LHCN-M2 (cell line): ENCODE measurements at regions not wholly inside any gene's neighbourhood (a gene's known extent, or its start where the extent isn't known, plus 50 kb on each side); places are given as distances from the start of the nearest gene placed in this dataset.
"Not testable (repeated sequence)": the region's sequence is repeated elsewhere in the genome, so short reads cannot be mapped to it uniquely, and the experiment has no call there.

Experiments
- DNase-seq: peaks from one replicate; pipeline ENCODE4 v3.0.0-alpha.2; 2012; ENCODE audit warnings: low read depth

DNA sequence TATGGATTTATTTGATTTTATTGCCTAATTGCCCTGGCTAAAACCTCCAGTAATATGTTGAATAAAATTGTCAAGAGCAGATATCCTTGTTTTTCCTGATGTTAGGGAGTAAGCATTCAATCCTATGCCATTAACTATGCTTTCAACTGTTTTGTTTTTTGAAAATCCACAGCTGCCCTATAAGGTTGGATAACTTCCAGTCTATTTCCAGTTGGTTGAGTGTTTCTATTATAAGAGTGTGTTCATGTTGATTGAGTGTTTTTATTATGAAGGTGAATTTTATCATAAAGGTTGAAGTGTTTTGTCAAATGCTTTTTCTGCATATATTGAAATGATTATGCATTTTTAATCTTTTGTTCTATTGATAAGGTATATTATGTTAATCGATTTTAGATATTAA, 149.9 kb upstream of the SCN7A start:
- no peak for DNase-seq

DNA sequence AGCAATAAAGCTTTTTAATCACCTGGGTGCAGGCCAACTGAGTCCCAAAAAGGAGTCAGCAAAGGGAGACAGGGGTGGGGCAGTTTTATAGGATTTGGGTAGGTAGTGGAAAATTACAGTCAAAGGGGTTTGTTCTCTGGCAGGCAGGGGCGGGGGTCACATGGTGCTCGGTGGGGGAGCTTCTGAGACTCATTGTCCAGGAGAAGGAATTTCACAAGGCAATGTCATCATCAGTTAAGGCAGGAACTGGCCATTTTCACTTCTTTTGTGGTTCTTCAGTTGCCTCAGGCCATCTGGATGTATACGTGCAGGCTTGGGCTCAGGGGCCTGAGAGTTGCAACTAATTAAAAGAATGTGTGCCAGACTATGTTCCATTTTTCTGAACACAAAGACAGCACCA, 147.5 kb upstream of the SCN7A start:
- not testable (repeated sequence) for DNase-seq

DNA sequence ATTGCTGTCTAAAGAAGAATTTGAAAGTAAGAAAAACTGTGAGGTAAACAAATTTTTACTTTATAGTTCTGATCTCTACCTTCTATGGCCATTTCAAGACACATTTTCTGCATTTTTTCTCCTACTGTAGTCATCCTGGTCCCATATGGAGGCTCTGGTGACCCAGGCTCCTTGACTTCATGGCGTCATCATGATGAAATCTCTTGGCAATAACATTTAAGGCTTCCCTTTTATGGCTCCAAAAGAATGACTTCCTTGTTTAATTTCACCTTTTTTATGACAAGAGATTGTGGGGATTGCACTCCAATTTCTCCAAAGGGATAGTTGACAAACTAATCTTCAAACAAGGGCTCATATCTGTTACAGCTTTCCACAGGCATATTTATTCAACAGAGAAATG, 143.0 kb upstream of the SCN7A start:
- DNase-seq, result no peak

DNA sequence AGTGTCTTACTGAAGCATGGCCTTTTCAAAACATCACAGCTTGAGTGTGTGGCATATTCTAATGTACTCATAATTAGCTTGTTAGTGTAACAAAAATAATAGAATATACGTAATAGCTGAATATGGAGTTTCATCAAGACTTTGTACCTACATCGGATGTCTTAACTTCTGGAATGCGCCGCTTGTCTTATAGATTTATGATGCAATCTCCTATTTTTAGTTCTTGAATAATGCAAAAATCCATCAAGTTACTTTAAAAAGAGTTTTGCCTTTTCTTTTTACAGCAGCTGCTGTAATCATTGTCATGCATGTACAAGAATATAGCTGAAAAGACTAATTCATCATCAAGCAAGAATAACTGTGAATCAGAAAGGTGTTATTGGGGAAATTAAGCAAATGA, 140.7 kb upstream of the SCN7A start:
- no peak for DNase-seq

DNA sequence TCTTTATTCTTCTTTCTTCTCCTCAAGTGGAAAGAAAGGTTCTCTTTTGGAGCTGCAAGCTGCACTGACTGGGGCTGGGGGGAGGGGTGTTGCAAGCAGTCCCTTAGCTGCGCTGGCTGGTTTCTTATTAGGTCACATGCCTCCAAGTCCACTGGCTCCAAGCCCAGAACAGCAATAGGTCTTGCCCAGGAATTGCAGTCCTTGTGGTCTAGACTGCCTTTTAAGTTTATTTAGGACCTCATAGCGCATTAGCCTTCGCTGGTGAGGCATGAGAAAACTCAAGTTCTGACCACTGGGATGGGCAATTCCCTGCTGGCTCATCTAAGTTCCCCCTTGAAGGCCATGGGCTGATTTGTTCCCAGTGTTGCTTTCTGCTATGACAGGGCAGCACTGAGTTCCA, 138.6 kb upstream of the SCN7A start:
- peak; percentile 15 for DNase-seq

DNA sequence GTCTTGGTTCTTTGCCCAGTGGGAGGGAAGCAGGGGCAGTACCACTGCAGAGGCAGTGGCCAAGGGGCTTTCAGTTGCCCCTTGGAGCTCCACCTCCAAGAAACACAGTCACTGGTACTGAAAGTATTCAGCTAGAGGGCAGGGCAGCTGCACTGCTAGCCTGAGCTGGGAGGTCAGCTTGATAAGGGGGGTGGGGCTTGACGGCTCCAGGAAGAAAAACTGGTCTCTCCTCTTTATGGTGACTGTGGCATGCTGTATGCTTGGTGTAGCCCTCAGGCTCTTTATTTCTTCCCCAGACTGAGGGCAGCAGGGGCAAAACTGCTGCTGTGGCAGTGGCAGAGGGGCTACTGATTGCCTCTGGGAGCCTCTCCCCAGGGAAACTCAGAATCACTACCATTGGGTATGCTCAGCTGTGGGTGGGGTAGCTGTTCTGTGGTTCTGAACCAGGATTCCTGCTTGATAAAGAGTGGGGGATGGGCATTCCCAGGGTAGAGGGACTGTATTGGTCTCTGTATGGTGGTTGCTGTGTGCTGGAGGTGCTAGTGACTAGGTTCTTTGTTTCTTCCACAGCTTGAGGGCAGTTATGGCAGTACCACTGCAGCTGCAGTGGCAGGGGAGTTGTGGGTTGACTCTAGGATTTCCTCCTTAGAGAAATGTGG, 134.6 kb upstream of the SCN7A start:
- DNase-seq, result no peak

DNA sequence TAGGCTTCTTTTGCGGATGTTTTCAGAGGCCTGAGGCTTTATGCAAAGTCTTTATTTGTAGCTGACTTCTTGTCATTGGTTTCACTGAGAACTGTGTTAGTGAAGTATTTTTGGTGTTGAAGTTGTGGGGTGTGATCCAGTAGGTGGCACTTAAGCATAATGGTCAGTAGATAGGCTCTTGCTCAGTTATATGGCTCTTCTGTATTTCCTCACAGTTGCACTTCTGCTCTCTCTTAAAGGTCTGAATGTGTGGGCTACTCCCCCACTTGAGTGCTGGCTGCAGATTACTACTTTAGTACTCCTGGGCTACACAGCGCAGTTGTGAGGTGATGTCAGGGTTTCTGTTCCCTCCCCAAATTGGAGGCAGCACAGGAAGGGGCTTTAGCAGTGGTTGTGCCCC, 133.8 kb upstream of the SCN7A start:
- no peak for DNase-seq

DNA sequence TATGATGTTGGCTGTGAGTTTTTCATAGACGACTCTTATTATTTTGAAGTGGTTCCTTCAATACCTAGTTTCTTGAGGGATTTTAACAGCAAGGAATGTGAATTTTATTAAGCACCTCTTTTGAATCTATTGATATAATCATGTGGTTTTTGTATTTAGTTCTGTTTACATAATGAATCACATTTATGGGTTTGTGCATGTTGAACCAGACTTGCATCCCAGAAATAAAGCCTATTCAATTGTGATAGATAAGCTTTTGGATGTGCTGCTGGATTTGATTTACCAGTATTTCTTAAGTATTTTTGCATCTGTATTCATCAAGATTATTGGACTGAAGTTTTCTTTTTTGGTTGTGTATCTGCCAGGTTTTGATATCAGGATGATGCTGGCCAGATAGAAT, 131.6 kb upstream of the SCN7A start:
- no peak for DNase-seq

DNA sequence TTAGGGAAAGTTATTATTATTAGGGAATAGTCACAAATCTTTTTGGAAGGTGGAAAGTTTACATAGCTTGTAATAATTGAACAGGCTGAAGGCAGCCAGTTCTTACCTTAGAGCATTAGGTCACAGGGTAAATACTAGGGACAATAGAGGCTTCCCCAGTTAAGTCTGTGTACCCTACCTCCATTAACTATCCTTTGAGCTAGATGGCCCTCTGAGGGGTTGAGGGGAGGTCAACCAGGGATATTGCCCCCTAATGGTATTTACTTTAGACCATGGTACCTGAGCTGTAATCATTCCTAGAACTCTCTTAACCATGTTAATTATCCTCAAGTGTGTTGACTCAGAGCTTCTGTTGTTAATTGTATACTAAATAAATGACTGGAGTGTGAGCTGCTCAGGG, 120.5 kb upstream of the SCN7A start:
- no peak for DNase-seq

DNA sequence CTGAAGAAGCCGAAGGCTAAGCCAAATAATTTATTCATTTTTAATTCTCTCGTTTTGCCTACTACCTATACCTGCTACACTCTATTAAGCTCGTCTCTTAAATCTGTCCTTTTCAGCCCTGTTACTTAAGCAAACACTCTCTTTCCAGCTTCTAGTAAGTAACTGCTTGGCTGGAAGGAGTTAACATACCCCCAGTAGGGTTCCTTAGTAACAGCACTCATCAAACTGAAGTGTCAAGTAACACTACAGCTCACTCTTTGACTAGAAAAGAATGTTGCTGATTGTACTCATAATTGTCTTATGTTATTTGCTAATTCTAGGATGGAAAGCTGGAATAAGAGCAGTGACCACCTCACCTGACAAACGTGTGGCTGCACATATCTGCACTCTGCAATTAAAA, 120.0 kb upstream of the SCN7A start:
- no peak for DNase-seq

DNA sequence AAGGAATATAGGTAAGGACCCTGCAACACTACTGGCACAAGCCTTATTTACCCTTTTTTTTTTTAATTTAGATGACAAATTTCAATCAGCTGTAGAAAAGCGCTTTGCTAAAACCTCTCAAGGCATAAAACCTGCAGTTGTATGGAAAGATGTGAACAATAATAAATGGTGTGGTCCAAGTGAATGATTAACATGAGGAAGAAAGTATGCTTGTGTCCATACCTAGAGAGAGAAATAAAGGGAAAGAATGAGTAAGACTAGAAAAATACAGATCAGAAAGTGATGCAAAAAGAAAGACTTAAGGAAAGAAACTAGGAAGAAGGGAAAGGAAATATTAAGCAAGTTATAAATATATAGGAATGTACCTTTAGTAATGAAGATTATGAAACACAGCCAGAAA, 119.2 kb upstream of the SCN7A start:
- DNase-seq, result no peak

DNA sequence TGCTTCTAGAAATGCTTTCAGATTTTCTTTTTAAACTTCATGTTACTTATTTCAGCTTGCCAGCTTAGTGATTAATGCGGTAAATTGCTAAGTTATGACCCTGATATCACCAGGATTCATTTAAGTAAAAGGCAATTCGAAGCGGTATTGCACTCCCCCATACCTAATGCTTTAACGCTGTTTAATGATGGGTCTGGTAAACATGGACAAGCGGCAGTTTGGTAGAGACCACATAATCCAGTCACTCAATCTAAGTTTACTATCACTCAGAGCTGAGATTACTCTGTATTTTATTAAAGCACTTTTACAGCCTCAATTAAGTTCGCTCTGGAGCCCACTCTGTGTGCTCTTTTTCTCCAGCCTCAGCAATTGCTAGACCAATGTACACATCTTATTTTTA, 118.2 kb upstream of the SCN7A start:
- DNase-seq, result no peak

DNA sequence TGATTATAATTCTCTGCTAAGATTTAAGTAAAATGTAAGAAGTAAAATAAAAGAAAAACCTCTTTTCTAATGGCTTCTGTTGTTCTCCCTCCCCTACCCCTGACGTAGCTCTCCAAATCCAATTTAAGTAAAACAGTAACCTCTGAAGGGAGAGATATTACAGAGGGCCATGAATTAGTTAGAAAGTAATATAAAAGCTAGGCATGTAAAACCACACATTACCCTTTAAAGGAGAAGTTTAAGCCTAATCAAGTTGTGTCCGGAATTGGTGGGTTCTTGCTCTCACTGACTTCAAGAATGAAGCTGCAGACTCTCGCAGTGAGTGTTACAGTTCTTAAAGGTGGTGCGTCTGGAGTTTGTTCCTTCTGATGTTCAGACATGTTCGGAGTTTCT, 116.9 kb upstream of the SCN7A start:
- no peak for DNase-seq

DNA sequence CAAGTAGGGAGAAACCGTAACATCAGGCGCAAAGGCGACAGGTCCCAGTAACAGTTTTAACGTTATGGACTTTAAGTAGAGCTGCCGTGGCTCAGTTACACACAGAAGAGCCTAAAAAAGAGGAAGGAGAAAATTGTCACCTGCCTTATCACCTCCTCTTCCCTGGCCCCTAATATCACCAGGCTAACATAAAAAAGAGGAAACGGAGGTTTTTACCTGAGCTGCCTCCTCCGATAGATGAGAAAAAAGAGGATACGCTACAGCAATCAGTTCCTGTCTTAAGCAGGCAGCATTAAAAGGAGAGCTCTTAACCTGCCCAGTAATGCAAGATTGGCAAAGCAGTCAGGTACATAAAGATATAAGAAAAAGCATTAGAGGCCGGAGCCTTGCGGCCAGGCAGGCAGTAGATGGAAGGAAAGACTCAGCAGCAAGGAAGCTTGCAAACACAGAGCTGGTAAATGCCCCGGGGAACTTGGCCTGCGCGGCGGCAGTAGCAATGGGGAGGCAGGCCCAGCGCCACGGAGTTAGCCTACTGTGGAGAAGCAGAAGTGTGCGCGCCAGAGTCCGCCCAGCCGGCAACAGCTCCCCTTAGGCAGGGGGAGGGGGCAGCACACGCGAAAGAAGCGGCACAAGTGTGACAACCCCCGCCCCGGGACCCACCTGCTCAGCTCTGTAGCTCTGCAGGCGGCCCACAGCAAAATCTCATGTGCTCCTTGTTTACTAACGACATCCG, 116.3 kb upstream of the SCN7A start:
- DNase-seq, result no peak

DNA sequence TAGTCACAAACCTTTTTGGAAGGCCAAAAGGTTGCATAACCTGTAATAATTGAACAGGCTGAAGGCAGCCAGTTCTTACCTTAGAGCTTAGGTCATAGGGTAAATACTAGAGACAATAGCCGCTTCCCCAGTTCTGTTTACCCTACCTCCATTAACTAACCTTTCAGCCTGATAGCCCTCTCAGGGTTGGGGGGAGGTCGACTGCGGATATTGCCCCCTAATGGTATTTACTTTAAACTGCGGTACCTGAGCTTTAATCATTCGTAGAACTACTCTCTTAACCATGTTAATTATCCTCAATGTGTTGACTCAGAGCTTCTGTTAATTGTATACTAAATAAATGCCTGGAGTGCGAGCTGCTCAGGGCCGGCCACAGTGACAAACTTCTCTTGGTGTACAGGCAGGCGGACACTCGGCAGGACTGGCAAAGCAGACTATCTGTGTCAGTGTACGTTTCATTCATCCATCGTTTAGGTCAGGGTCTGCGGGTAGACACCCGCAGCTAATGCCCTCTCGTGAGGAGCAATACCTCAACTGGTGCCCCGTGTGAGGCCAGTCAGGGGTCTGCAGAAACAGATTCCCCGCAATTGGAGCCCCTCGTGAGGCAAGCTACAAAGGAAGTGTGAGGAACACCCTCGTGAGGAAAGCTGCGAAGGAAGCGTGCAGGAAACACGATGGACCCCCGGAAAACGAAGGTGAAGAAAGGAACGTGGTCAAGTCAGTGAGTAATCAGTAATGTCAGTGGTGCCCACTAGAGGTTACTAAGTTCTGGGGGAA, 115.3 kb upstream of the SCN7A start:
- DNase-seq, result no peak

DNA sequence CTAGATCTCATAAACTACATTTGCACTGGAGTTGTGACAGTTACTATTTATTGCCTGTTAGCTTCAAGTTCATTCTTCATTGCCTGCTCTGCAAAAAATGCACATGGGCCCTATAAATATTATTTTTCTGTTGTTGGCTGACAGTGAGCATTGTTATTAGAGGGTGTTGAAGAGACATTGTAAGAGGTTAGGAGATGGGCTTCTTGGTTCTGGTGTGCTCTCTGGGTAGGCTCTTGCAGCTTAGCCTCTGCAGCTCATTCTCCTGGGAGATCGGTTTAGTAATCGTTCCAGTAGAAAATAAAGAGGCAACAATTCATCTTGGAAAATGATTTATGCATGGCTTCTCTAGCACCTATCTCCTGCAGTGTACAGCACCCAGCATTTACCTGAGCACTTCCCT, 113.8 kb upstream of the SCN7A start:
- DNase-seq, result no peak

DNA sequence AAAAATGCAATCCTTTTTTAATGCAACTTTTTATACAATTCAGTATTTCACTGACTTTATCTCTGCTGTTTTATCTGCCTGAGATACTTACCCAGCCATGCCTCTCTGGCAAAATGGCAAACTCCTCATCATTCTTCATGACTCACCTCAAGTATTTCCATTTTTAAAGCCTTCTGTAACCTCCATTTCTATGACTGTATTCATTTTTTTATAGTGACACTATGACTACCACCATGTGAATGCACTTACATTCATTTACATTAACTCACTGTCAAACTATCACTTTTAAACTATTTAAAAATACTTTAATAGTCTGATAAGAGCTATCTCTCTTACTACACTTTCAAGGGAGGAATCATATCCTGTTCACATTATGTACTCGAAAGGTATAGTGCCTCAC, 99.4 kb upstream of the SCN7A start:
- peak; percentile 7 for DNase-seq

DNA sequence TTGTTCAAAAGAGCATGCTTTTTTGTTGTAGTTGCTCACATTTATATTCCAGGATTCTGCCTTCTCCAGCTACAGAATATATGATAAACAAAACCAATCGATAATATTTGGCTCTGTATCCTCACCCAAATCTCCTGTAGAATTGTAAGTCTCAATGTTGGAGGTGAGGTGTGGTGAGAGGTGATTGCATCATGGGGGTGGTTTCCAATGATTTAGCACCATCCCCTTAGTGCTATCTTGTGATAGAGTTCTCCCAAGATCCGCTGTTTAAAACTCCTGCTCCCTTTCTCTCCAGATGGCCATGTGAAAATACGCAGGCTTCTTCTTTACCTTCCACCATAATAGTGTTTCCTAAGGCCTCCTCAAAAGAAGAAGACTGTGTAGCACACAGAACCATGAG, 98.7 kb upstream of the SCN7A start:
- no peak for DNase-seq

DNA sequence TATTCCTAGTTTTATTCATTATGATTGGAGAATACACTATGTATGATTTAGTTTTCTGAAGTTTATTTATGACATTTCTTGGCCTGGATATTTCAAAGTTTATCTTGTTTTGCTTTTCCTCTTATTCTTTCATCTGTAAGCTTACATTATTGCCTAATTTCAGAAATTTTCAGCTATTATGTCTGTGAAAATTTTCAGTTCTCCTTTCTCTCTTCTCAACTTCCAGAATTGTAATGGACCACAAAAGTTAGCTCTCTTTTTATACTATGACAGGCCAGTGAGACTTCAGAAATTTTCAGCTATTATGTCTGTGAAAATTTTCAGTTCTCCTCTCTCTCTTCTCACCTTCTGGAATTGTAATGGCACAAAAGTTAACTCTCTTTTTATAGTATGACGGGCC, 97.2 kb upstream of the SCN7A start:
- DNase-seq, result no peak

DNA sequence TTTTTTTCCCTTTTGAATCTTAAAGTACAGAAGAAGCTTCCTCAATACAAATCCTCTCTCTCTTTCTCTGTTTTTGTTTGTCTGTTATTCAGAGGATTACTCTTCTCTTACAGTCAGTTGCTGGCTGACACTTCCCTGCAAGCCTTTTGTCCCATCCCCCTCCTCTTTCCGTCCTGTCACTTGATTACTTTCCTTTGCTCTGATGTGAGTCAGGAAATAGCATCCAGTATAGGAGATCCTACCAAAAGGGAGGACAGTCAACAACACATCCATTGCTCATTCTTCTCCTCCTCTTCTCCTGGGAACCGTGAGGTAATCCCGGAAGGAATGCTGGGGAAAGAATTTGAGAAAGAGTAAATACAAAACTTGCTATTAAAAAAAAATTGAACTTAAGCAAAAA, 79.3 kb upstream of the SCN7A start:
- peak; percentile 8 for DNase-seq

DNA sequence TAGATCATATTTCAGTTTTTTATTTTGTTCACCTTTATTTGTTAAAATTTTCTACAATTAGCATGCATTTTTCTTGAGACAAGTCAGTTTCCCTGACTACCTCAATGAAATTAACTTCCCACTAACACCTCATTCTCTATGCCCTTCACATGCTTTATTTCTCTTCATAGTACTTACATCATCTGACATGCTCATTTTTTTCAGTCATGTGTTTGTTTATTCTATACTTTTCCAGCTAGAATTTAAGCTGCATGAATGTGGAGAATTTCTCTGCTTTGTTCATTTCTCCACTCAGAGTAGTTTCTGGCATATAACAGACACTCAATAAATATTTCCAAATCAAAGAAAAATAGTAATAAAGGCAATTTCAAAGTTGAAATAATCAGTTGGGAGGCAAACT, 78.9 kb upstream of the SCN7A start:
- no peak for DNase-seq

DNA sequence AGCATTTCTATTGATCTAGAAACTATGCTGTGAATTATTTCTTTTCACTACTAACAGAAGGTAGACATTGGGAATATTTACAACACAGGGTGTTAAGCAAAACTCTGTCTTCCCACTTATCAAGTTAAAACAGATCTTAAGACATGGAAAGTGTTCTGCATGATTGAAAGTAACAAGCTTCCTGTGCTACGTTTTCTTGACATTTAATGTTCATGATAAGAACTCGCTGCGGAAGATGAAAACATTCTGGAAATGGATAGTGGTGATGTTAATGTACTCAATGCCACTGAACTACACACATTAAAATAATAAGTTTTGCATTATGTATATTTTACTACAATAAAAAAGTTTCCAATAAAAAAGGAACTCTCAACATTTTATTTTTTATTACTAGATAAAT, 74.4 kb upstream of the SCN7A start:
- no peak for DNase-seq

DNA sequence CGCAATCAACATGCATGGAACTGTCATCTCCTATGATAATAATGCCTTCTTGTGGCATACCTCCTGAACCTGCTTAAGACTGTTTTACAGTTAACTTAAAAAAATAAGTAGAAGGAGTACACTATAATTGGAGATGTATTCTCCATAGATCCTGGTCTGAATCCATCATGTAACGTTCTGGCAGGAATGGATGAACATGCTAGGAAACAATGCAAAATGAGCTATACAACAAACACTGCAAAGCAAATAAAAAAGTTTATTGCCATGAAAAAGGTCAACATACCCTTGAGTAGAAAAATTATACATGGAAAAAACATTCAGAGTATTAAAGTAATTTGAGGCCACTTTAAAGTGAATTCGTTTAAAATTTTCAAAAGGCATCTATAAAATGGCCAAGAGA, 71.5 kb upstream of the SCN7A start:
- no peak for DNase-seq
